ENCODE measurements at regions not wholly inside any gene's neighbourhood (a gene's known extent, or its start where the extent isn't known, plus 50 kb on each side); places are given as distances from the start of the nearest gene placed in this dataset.

- Histone ChIP-seq H3K4me3 (ENCODE audit: low read length) (no peak overlapping the region), H3K36me3 (ENCODE audit: control insufficient read depth, insufficient read depth, low read length) (no peaks in the 10 kb centered on the region), H3K4me1 (ENCODE audit: control insufficient read depth, insufficient read depth, low read length) (no peaks in the 10 kb centered on the region), H3K27ac (ENCODE audit: low read length) (no peak overlapping the region), H3K9me3 (replicated peaks; ENCODE audit: control insufficient read depth, low read depth, low read length) (no peaks in the 10 kb centered on the region), H3K27me3 (ENCODE audit: control insufficient read depth, insufficient read depth, low read length) (no peaks in the 10 kb centered on the region)
- no peak for DNase-seq
- WGBS (ENCODE audit: insufficient coverage): 100% methylated on average over 1 of the region's 4 CpGs
Measured at GRCh38 chr7:49333180-49333881, 409.0 kb downstream of the CDC14C start.

GRCh38 chr7:49341849-49342248 is 417.5 kb downstream of the CDC14C start:
- 88% methylated on average over 1 of the region's 3 CpGs for WGBS (ENCODE audit: insufficient coverage)
- H3K27ac ChIP-seq (ENCODE audit: low read length): no peak overlapping the region
- H3K36me3 ChIP-seq (ENCODE audit: control insufficient read depth, insufficient read depth, low read length): no peaks in the 10 kb centered on the region
- no peaks in the 10 kb centered on the region for H3K27me3 ChIP-seq (ENCODE audit: control insufficient read depth, insufficient read depth, low read length)
- DNase-seq: no peak
- no peaks in the 10 kb centered on the region for H3K4me1 ChIP-seq (ENCODE audit: control insufficient read depth, insufficient read depth, low read length)
- no peak overlapping the region for H3K4me3 ChIP-seq (ENCODE audit: low read length)
- H3K9me3 ChIP-seq (replicated peaks; ENCODE audit: control insufficient read depth, low read depth, low read length): no peaks in the 10 kb centered on the region

GRCh38 chr7:49344556-49344955 is 420.2 kb downstream of the CDC14C start:
- Histone ChIP-seq H3K27ac (ENCODE audit: low read length) (no peak overlapping the region), H3K9me3 (replicated peaks; ENCODE audit: control insufficient read depth, low read depth, low read length) (no peaks in the 10 kb centered on the region), H3K36me3 (ENCODE audit: control insufficient read depth, insufficient read depth, low read length) (no peaks in the 10 kb centered on the region), H3K4me3 (ENCODE audit: low read length) (no peak overlapping the region), H3K4me1 (ENCODE audit: control insufficient read depth, insufficient read depth, low read length) (no peaks in the 10 kb centered on the region), H3K27me3 (ENCODE audit: control insufficient read depth, insufficient read depth, low read length) (no peaks in the 10 kb centered on the region)
- WGBS (ENCODE audit: insufficient coverage): no CpG with 5 or more reads among the region's 1 CpG
- peak; percentile 53 for DNase-seq

- Histone ChIP-seq H3K27me3 (ENCODE audit: control insufficient read depth, insufficient read depth, low read length) (no peaks in the 10 kb centered on the region), H3K4me3 (ENCODE audit: low read length) (no peak overlapping the region), H3K4me1 (ENCODE audit: control insufficient read depth, insufficient read depth, low read length) (no peaks in the 10 kb centered on the region), H3K36me3 (ENCODE audit: control insufficient read depth, insufficient read depth, low read length) (no peaks in the 10 kb centered on the region), H3K27ac (ENCODE audit: low read length) (peak overlapping the region; percentile 38), H3K9me3 (replicated peaks; ENCODE audit: control insufficient read depth, low read depth, low read length) (peaks cover 5% of the 10 kb centered on the region)
- WGBS (ENCODE audit: insufficient coverage): 14% methylated on average over 1 of the region's 1 CpG
- DNase-seq: peak; percentile 97
Measured at GRCh38 chr7:49346195-49346899, 422.0 kb downstream of the CDC14C start.

- Histone ChIP-seq H3K4me3 (ENCODE audit: low read length) (no peak overlapping the region), H3K27ac (ENCODE audit: low read length) (no peak overlapping the region), H3K36me3 (ENCODE audit: control insufficient read depth, insufficient read depth, low read length) (no peaks in the 10 kb centered on the region), H3K9me3 (replicated peaks; ENCODE audit: control insufficient read depth, low read depth, low read length) (no peaks in the 10 kb centered on the region), H3K4me1 (ENCODE audit: control insufficient read depth, insufficient read depth, low read length) (no peaks in the 10 kb centered on the region), H3K27me3 (ENCODE audit: control insufficient read depth, insufficient read depth, low read length) (no peaks in the 10 kb centered on the region)
- WGBS (ENCODE audit: insufficient coverage): no CpG with 5 or more reads among the region's 2 CpGs
- DNase-seq: no peak
Measured at GRCh38 chr7:49367072-49367471, 406.4 kb upstream of the VWC2 start.

GRCh38 chr7:49371771-49372170 is 401.7 kb upstream of the VWC2 start:
- no peaks in the 10 kb centered on the region for H3K36me3 ChIP-seq (ENCODE audit: control insufficient read depth, insufficient read depth, low read length)

GRCh38 chr7:49376817-49377375 is 396.5 kb upstream of the VWC2 start:
- peaks cover 13% of the 10 kb centered on the region for H3K9me3 ChIP-seq (replicated peaks; ENCODE audit: control insufficient read depth, low read depth, low read length)
- no peak overlapping the region for H3K27ac ChIP-seq (ENCODE audit: low read length)
- H3K4me1 ChIP-seq (ENCODE audit: control insufficient read depth, insufficient read depth, low read length): no peaks in the 10 kb centered on the region
- WGBS (ENCODE audit: insufficient coverage): no CpG with 5 or more reads among the region's 2 CpGs
- H3K36me3 ChIP-seq (ENCODE audit: control insufficient read depth, insufficient read depth, low read length): no peaks in the 10 kb centered on the region
- no peaks in the 10 kb centered on the region for H3K27me3 ChIP-seq (ENCODE audit: control insufficient read depth, insufficient read depth, low read length)
- no peak overlapping the region for H3K4me3 ChIP-seq (ENCODE audit: low read length)
- DNase-seq: no peak

More at GRCh38 chr7:49371771-49372170, 401.7 kb upstream of the VWC2 start:
- Histone ChIP-seq H3K27me3 (ENCODE audit: control insufficient read depth, insufficient read depth, low read length) (no peaks in the 10 kb centered on the region), H3K4me3 (ENCODE audit: low read length) (no peak overlapping the region), H3K9me3 (replicated peaks; ENCODE audit: control insufficient read depth, low read depth, low read length) (peaks cover 7% of the 10 kb centered on the region), H3K27ac (ENCODE audit: low read length) (no peak overlapping the region), H3K4me1 (ENCODE audit: control insufficient read depth, insufficient read depth, low read length) (no peaks in the 10 kb centered on the region)
- no CpG with 5 or more reads among the region's 1 CpG for WGBS (ENCODE audit: insufficient coverage)
- DNase-seq: peak; percentile 63

- H3K27ac ChIP-seq (ENCODE audit: low read length): no peak overlapping the region
- no peak overlapping the region for H3K4me3 ChIP-seq (ENCODE audit: low read length)
- H3K9me3 ChIP-seq (replicated peaks; ENCODE audit: control insufficient read depth, low read depth, low read length): peaks cover 5% of the 10 kb centered on the region
- DNase-seq: no peak
- H3K4me1 ChIP-seq (ENCODE audit: control insufficient read depth, insufficient read depth, low read length): no peaks in the 10 kb centered on the region
- H3K27me3 ChIP-seq (ENCODE audit: control insufficient read depth, insufficient read depth, low read length): no peaks in the 10 kb centered on the region
- no CpG with 5 or more reads among the region's 1 CpG for WGBS (ENCODE audit: insufficient coverage)
- no peaks in the 10 kb centered on the region for H3K36me3 ChIP-seq (ENCODE audit: control insufficient read depth, insufficient read depth, low read length)
Measured at GRCh38 chr7:49386792-49387191, 386.6 kb upstream of the VWC2 start.

- Histone ChIP-seq H3K36me3 (ENCODE audit: control insufficient read depth, insufficient read depth, low read length) (no peaks in the 10 kb centered on the region), H3K27me3 (ENCODE audit: control insufficient read depth, insufficient read depth, low read length) (no peaks in the 10 kb centered on the region), H3K4me3 (ENCODE audit: low read length) (no peak overlapping the region), H3K4me1 (ENCODE audit: control insufficient read depth, insufficient read depth, low read length) (no peaks in the 10 kb centered on the region), H3K9me3 (replicated peaks; ENCODE audit: control insufficient read depth, low read depth, low read length) (peaks cover 5% of the 10 kb centered on the region), H3K27ac (ENCODE audit: low read length) (no peak overlapping the region)
- DNase-seq: no peak
- whole genome bisulfite sequencing (ENCODE audit: insufficient coverage): 43% methylated on average over 3 of the region's 7 CpGs
Measured at GRCh38 chr7:49389871-49390479, 383.5 kb upstream of the VWC2 start.

GRCh38 chr7:49396229-49396628 is 377.2 kb upstream of the VWC2 start:
- peaks cover 2% of the 10 kb centered on the region for H3K4me1 ChIP-seq (ENCODE audit: control insufficient read depth, insufficient read depth, low read length)
- H3K9me3 ChIP-seq (replicated peaks; ENCODE audit: control insufficient read depth, low read depth, low read length): no peaks in the 10 kb centered on the region
- no peak overlapping the region for H3K27ac ChIP-seq (ENCODE audit: low read length)
- H3K4me3 ChIP-seq (ENCODE audit: low read length): no peak overlapping the region
- WGBS (ENCODE audit: insufficient coverage): no CpG with 5 or more reads among the region's 4 CpGs
- no peaks in the 10 kb centered on the region for H3K36me3 ChIP-seq (ENCODE audit: control insufficient read depth, insufficient read depth, low read length)
- H3K27me3 ChIP-seq (ENCODE audit: control insufficient read depth, insufficient read depth, low read length): no peaks in the 10 kb centered on the region
- DNase-seq: no peak
